Endothelial cell of umbilical vein (primary cell): ENCODE measurements at regions not wholly inside any gene's neighbourhood (a gene's known extent, or its start where the extent isn't known, plus 50 kb on each side); places are given as distances from the start of the nearest gene placed in this dataset.

ENCODE experiments used
- BruUV-seq: library from RNA; stranded (reverse); fragments of 400-500 nt; replicated peaks from 2 replicates; lab custom pipeline; 2021; lab: Mats Ljungman, UMichigan
- CTCF ChIA-PET: fragments of 300-600, 350-600 bp; sonication (Branson Sonifier 250); formaldehyde crosslinking; loops from one replicate; lab custom pipeline; 2021; ENCODE audit warnings: antibody characterized with exemption, inconsistent platforms; lab: Charles Lee
- POLR2A ChIA-PET: fragments of 300-600, 350-600 bp; sonication (Branson Sonifier 250); formaldehyde crosslinking; loops from one replicate; lab custom pipeline; 2021; ENCODE audit warnings: antibody characterized with exemption, inconsistent platforms; lab: Charles Lee
- DNase-seq: peaks from one replicate; pipeline ENCODE4 v3.0.0-alpha.2; 2011; ENCODE audit warnings: low read depth, low spot score
- FAIRE-seq: peaks from 2 replicates; lab custom pipeline; 2011; peaks lifted over from hg19 to GRCh38; lab: Jason Lieb, UNC
- H2AFZ ChIP-seq: 2 replicates; pipeline ENCODE4 v1.6.0; 2012; ENCODE audit warnings: low read depth, low read length, control low read depth, inconsistent platforms
- H3K27ac ChIP-seq: 2 replicates; pipeline ENCODE4 v1.5.1; 2011; ENCODE audit warnings: low read depth, mild to moderate bottlenecking, control low read depth, low read length, moderate library complexity; ENCODE audit not compliant: insufficient read depth
- H3K27me3 ChIP-seq, 2 experiments: 2 replicates each; pipeline versions ENCODE4 v1.6.0 to v1.6.1; 2011; ENCODE audit warnings: low read length in 2 of 2, mixed read lengths in 1 of 2; ENCODE audit not compliant: control insufficient read depth in 2 of 2, insufficient read depth in 2 of 2
- H3K36me3 ChIP-seq, 2 experiments: 2 replicates in 1 of 2; 3 replicates in 1 of 2; pipeline ENCODE4 v1.5.1; 2011; ENCODE audit warnings: low read length in 2 of 2, mild to moderate bottlenecking in 1 of 2, moderate library complexity in 1 of 2; ENCODE audit not compliant: control insufficient read depth in 2 of 2, insufficient read depth in 2 of 2; ENCODE audit errors: extremely low read depth in 1 of 2
- H3K4me1 ChIP-seq: 3 replicates; pipeline ENCODE4 v1.5.1; 2011; ENCODE audit warnings: mild to moderate bottlenecking, low read length; ENCODE audit not compliant: control insufficient read depth, insufficient read depth; ENCODE audit errors: extremely low read depth
- H3K4me2 ChIP-seq: 2 replicates; pipeline ENCODE4 v1.6.1; 2011; ENCODE audit warnings: low read length, control low read depth, mixed read lengths; ENCODE audit not compliant: insufficient read depth
- H3K4me3 ChIP-seq, 3 experiments: fragments of 200-600 bp in 1 of 3; sonication (generic), shearing (Covaris generic) in 1 of 3; replicated peaks in 1 of 3; 2 replicates each; pipeline ENCODE4 v1.5.1; 2011 to 2016; ENCODE audit warnings: control low read depth in 3 of 3, low read length in 3 of 3, mild to moderate bottlenecking in 2 of 3, inconsistent platforms in 1 of 3, low read depth in 1 of 3, moderate library complexity in 1 of 3; ENCODE audit not compliant: insufficient read depth in 1 of 3
- H3K79me2 ChIP-seq: 2 replicates; pipeline ENCODE4 v1.6.0; 2012; ENCODE audit warnings: low read length, inconsistent platforms; ENCODE audit not compliant: control insufficient read depth, insufficient read depth
- H3K9ac ChIP-seq: replicated peaks from 2 replicates; pipeline ENCODE3; 2011; ENCODE audit warnings: low read length, control low read depth; ENCODE audit not compliant: insufficient read depth; ENCODE audit errors: extremely low read depth
- H3K9me1 ChIP-seq: replicated peaks from 3 replicates; pipeline ENCODE4 v1.6.0; 2011; ENCODE audit warnings: mild to moderate bottlenecking, low read length; ENCODE audit not compliant: control insufficient read depth, insufficient read depth; ENCODE audit errors: extremely low read depth
- H3K9me3 ChIP-seq: replicated peaks from 2 replicates; pipeline ENCODE4 v1.5.1; 2012; ENCODE audit warnings: low read length, inconsistent platforms; ENCODE audit not compliant: control insufficient read depth, insufficient read depth
- H4K20me1 ChIP-seq: replicated peaks from 2 replicates; pipeline ENCODE3; 2011; ENCODE audit warnings: mild to moderate bottlenecking, low read length; ENCODE audit not compliant: control insufficient read depth, insufficient read depth; ENCODE audit errors: extremely low read depth
- CTCF ChIP-seq, 2 donors: IDR thresholded peaks; 1 replicate in 1 of 2; 2 replicates in 1 of 2; pipeline ENCODE4 v1.5.1; 2011; ENCODE audit warnings: low read length in 2 of 2, mild to moderate bottlenecking in 2 of 2, moderate library complexity in 2 of 2, control low read depth in 1 of 2, inconsistent platforms in 1 of 2, low read depth in 1 of 2; ENCODE audit not compliant: insufficient read depth in 1 of 2; ENCODE audit errors: extremely low read depth in 1 of 2
- EZH2 ChIP-seq: IDR thresholded peaks from 2 replicates; pipeline ENCODE4 v1.6.1; 2012; ENCODE audit warnings: borderline replicate concordance, low read depth, mild to moderate bottlenecking, moderate library complexity, low read length, inconsistent platforms; ENCODE audit not compliant: severe bottlenecking
- FOS ChIP-seq: IDR thresholded peaks from 2 replicates; pipeline ENCODE4 v1.6.1; 2011; ENCODE audit warnings: mild to moderate bottlenecking, low read length, moderate library complexity, borderline replicate concordance; ENCODE audit not compliant: insufficient read depth
- GATA2 ChIP-seq: IDR thresholded peaks from 2 replicates; pipeline ENCODE4 v1.7.0; 2011; ENCODE audit warnings: low read depth, mild to moderate bottlenecking, moderate library complexity, mixed read lengths, low read length; ENCODE audit not compliant: insufficient read length, insufficient read depth
- JUN ChIP-seq: IDR thresholded peaks from 2 replicates; pipeline ENCODE4 v1.6.1; 2011; ENCODE audit warnings: borderline replicate concordance, low read depth; ENCODE audit not compliant: insufficient read length, insufficient read depth
- MAX ChIP-seq: IDR thresholded peaks from 2 replicates; pipeline ENCODE4 v1.6.1; 2011; ENCODE audit not compliant: insufficient read depth, insufficient read length
- MYC ChIP-seq: IDR thresholded peaks from one replicate; pipeline ENCODE4 v1.6.1; 2011; ENCODE audit warnings: mild to moderate bottlenecking, low read depth, low read length
- POLR2A ChIP-seq: IDR thresholded peaks from 2 replicates; pipeline ENCODE4 v1.6.1; 2012; ENCODE audit warnings: low read depth, mild to moderate bottlenecking, control low read depth, low read length
- POLR2AphosphoS5 ChIP-seq: IDR thresholded peaks from 2 replicates; pipeline ENCODE4 v1.6.1; 2012; ENCODE audit warnings: low read depth, mild to moderate bottlenecking, control low read depth, low read length, moderate library complexity; ENCODE audit not compliant: insufficient read depth
- dilution Hi-C: fragments of 300-500 bp; cut with MboI; formaldehyde crosslinking; loops from one replicate; pipeline ENCODE4 v1.15.0; 2019; ENCODE audit warnings: low sequenced_read_pairs; ENCODE audit not compliant: extremely low pct_ligation_motif_present
- intact Hi-C: fragments of 100-400 bp; cut with micrococcal nuclease; formaldehyde crosslinking; loops from one replicate; pipeline ENCODE4 v1.10.0; 2022

GRCh38 chr6:78089531-78089930, 436.7 kb downstream of the MEI4 start:
- Histone ChIP-seq H3K79me2 (no peaks in the 10 kb centered on the region), H3K9ac (no peak overlapping the region), H3K36me3 (no peaks in the 10 kb centered on the region), H4K20me1 (no peaks in the 10 kb centered on the region), H3K4me1 (no peaks in the 10 kb centered on the region), H3K27me3 (no peaks in the 10 kb centered on the region), H3K4me2 (no peak overlapping the region), H2AFZ (no peak overlapping the region), H3K4me3 (no peak overlapping the region), H3K9me3 (no peaks in the 10 kb centered on the region), H3K9me1 (no peaks in the 10 kb centered on the region), H3K27ac (no peak overlapping the region)
- ChIA-PET CTCF (interaction anchor here (0.6 kb wide), 1 partner anchor 13 kb away, joined by 3 read pairs; no protein-coding TSS in a partner anchor), POLR2A (no interaction called here)
- no TSS peak for BruUV-seq
- no peak for TF ChIP-seq POLR2A
- TF ChIP-seq GATA2, result no peak
- TF ChIP-seq CTCF (IDR thresholded peaks at IDR 0.05; ENCODE audit: extremely low read depth in 1 of 2, insufficient read depth in 1 of 2, low read depth in 1 of 2, low read length in 2 of 2), result no peak
- DNase-seq (peak; percentile 55), FAIRE-seq (no peak)
- intact Hi-C loops, result no loop called here
- dilution Hi-C loops, result no loop called here

GRCh38 chr6:78093906-78094305, 441.1 kb downstream of the MEI4 start:
- Histone ChIP-seq H3K27me3 (no peaks in the 10 kb centered on the region), H4K20me1 (no peaks in the 10 kb centered on the region), H3K9ac (no peak overlapping the region), H3K4me3 (no peak overlapping the region), H3K27ac (no peak overlapping the region), H3K36me3 (no peaks in the 10 kb centered on the region), H3K79me2 (no peaks in the 10 kb centered on the region), H3K9me1 (no peaks in the 10 kb centered on the region), H2AFZ (no peak overlapping the region), H3K4me1 (no peaks in the 10 kb centered on the region), H3K4me2 (no peak overlapping the region), H3K9me3 (no peaks in the 10 kb centered on the region)
- dilution Hi-C loops, result no loop called here
- DNase-seq, result no peak
- no peak for FAIRE-seq
- intact Hi-C loops, result no loop called here
- ChIA-PET POLR2A (no interaction called here), CTCF (no interaction called here)
- BruUV-seq, result no TSS peak
- TF ChIP-seq MYC, result no peak
- no peak for TF ChIP-seq FOS
- TF ChIP-seq CTCF (IDR thresholded peaks at IDR 0.05; ENCODE audit: extremely low read depth in 1 of 2, insufficient read depth in 1 of 2, low read depth in 1 of 2, low read length in 2 of 2), result no peak
- no peak for TF ChIP-seq GATA2
- TF ChIP-seq MAX, result no peak
- no peak for TF ChIP-seq EZH2
- no peak for TF ChIP-seq POLR2AphosphoS5
- TF ChIP-seq JUN, result no peak
- no peak for TF ChIP-seq POLR2A
